Endodermal cell (in vitro differentiated cells): ENCODE measurements at regions not wholly inside any gene's neighbourhood (a gene's known extent, or its start where the extent isn't known, plus 50 kb on each side); places are given as distances from the start of the nearest gene placed in this dataset.

Experiments
- DNase-seq: peaks from one replicate; pipeline ENCODE4 v3.0.0-alpha.2; 2017
- H3K27ac ChIP-seq: 2 replicates; pipeline ENCODE4 v1.5.1; 2013; ENCODE audit warnings: mild to moderate bottlenecking, low read depth, low read length, moderate library complexity
- H3K27me3 ChIP-seq: 2 replicates; pipeline ENCODE4 v1.6.1; 2013; ENCODE audit warnings: mild to moderate bottlenecking, low read length, moderate library complexity; ENCODE audit not compliant: insufficient read depth, control insufficient read depth, poor library complexity, severe bottlenecking
- H3K36me3 ChIP-seq: 2 replicates; pipeline ENCODE4 v1.7.0; 2013; ENCODE audit warnings: mild to moderate bottlenecking, low read length, moderate library complexity; ENCODE audit not compliant: control insufficient read depth, insufficient read depth
- H3K4me1 ChIP-seq: one replicate; pipeline ENCODE4 v1.7.0; 2013; ENCODE audit warnings: low read length; ENCODE audit not compliant: control insufficient read depth, insufficient read depth
- H3K4me3 ChIP-seq: 2 replicates; pipeline ENCODE4 v1.5.1; 2013; ENCODE audit warnings: mild to moderate bottlenecking, low read length, moderate library complexity
- H3K9ac ChIP-seq: 2 replicates; pipeline ENCODE4 v1.6.1; 2013; ENCODE audit warnings: mild to moderate bottlenecking, low read length, moderate library complexity; ENCODE audit not compliant: poor library complexity, severe bottlenecking; ENCODE audit errors: extremely low read depth
- H3K9me3 ChIP-seq: 2 replicates; pipeline ENCODE4 v1.6.1; 2013; ENCODE audit warnings: mild to moderate bottlenecking, low read length, moderate library complexity; ENCODE audit not compliant: control insufficient read depth
- H3K27ac Mint-ChIP-seq: 2 replicates; pipeline ENCODE4 v1.8.0; 2020; ENCODE audit warnings: mixed read lengths
- H3K27me3 Mint-ChIP-seq: 2 replicates; pipeline ENCODE4 v1.8.0; 2021; ENCODE audit warnings: mild to moderate bottlenecking, mixed read lengths; ENCODE audit not compliant: insufficient read depth
- H3K36me3 Mint-ChIP-seq: 2 replicates; pipeline ENCODE4 v1.8.0; 2020; ENCODE audit warnings: low read depth, mixed read lengths
- H3K4me1 Mint-ChIP-seq: 2 replicates; pipeline ENCODE4 v1.8.0; 2020; ENCODE audit warnings: mixed read lengths
- H3K4me3 Mint-ChIP-seq: 2 replicates; pipeline ENCODE4 v1.8.0; 2020; ENCODE audit warnings: mild to moderate bottlenecking, moderate library complexity, mixed read lengths
- H3K9me3 Mint-ChIP-seq: 2 replicates; pipeline ENCODE4 v1.8.0; 2020; ENCODE audit warnings: mild to moderate bottlenecking, mixed read lengths
- WGBS, 2 experiments: methylation state at CpG; one replicate each; pipeline versions ENCODE4 v1.1.5 to v1.1.7; 2013; ENCODE audit warnings: missing lambda C conversion rate in 2 of 2, mixed read lengths in 1 of 2; ENCODE audit not compliant: insufficient coverage in 1 of 2, insufficient read length in 1 of 2; 5-methylcytosine and 5-hydroxymethylcytosine counted together
- TF ChIP-seq, protein P1 (sequence below): fragments of 200-600 bp; sonication (generic); conservative IDR thresholded peaks from 2 replicates; pipeline ENCODE4 v1.5.0; 2021; ENCODE audit warnings: antibody characterized with exemption, mild to moderate bottlenecking

DNA sequence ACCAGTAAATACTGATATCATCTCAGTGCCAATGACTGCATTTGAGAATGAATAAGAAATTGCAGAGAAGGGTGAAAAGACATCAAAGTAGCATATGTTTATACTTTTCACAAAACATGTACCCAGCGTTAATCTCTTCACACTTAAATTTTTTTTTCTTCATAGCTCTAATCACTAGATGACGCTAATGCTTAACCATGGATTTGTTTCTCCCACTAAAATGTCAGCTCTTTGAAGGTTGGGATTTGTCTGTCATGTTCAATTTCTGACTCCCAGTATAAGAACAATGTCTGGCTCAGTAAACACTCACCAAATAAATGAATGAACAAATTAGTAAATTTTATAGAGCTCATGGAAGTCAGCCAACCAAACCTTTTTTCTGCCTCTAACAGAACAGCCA is 78.3 kb upstream of the LMCD1 start:
- H3K36me3 Mint-ChIP-seq, result peaks cover 10% of the 10 kb centered on the region
- Histone ChIP-seq H3K27me3 (no peaks in the 10 kb centered on the region), H3K27ac (no peak overlapping the region), H3K9me3 (peaks cover 20% of the 10 kb centered on the region), H3K9ac (no peak overlapping the region), H3K4me1 (no peaks in the 10 kb centered on the region), H3K4me3 (no peak overlapping the region), H3K36me3 (peaks cover 7% of the 10 kb centered on the region)
- H3K4me1 Mint-ChIP-seq, result no peaks in the 10 kb centered on the region
- 100% methylated on average over 2 of the region's 2 CpGs for WGBS, 2 experiments
- H3K9me3 Mint-ChIP-seq, result peaks cover 11% of the 10 kb centered on the region
- no peak overlapping the region for H3K4me3 Mint-ChIP-seq
- H3K27ac Mint-ChIP-seq, result no peak overlapping the region
- no peak for DNase-seq
- H3K27me3 Mint-ChIP-seq, result peaks cover 1% of the 10 kb centered on the region
- TF ChIP-seq, protein P1, sequence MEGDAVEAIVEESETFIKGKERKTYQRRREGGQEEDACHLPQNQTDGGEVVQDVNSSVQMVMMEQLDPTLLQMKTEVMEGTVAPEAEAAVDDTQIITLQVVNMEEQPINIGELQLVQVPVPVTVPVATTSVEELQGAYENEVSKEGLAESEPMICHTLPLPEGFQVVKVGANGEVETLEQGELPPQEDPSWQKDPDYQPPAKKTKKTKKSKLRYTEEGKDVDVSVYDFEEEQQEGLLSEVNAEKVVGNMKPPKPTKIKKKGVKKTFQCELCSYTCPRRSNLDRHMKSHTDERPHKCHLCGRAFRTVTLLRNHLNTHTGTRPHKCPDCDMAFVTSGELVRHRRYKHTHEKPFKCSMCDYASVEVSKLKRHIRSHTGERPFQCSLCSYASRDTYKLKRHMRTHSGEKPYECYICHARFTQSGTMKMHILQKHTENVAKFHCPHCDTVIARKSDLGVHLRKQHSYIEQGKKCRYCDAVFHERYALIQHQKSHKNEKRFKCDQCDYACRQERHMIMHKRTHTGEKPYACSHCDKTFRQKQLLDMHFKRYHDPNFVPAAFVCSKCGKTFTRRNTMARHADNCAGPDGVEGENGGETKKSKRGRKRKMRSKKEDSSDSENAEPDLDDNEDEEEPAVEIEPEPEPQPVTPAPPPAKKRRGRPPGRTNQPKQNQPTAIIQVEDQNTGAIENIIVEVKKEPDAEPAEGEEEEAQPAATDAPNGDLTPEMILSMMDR, result no peak

DNA sequence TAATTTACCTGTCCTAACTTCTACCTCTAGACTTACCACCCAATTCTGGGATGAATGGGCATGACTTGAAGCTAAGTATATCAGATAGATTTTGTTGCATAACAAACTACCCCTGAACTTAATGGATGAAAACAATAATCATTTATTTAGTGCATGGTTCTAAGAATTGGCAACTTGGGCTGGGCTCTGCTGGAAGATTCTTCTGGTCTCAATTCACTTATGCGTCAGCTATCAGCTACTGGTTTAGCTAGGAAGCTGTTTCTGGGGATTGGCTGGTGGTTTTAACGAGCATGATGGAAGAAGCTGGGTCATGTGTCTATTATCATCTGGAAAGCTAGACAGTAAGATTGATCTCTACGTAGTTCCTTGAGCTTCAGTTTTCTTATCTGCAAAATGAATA is 77.3 kb upstream of the LMCD1 start:
- H3K9ac ChIP-seq, result no peak overlapping the region
- no peaks in the 10 kb centered on the region for H3K27me3 ChIP-seq
- H3K9me3 ChIP-seq, result peaks cover 20% of the 10 kb centered on the region
- no peaks in the 10 kb centered on the region for H3K4me1 ChIP-seq
- DNase-seq, result no peak
- H3K27ac ChIP-seq, result no peak overlapping the region
- TF ChIP-seq, protein P1, result no peak
- Mint-ChIP-seq H3K36me3 (peaks cover 10% of the 10 kb centered on the region), H3K9me3 (peaks cover 11% of the 10 kb centered on the region), H3K27me3 (peaks cover 2% of the 10 kb centered on the region), H3K27ac (no peak overlapping the region), H3K4me1 (no peaks in the 10 kb centered on the region), H3K4me3 (no peak overlapping the region)
- 97% methylated on average over 3 of the region's 3 CpGs; no CpG with 5 or more reads in 1 of the 2 experiments for WGBS, 2 experiments
- H3K36me3 ChIP-seq, result peaks cover 7% of the 10 kb centered on the region
- no peak overlapping the region for H3K4me3 ChIP-seq

DNA sequence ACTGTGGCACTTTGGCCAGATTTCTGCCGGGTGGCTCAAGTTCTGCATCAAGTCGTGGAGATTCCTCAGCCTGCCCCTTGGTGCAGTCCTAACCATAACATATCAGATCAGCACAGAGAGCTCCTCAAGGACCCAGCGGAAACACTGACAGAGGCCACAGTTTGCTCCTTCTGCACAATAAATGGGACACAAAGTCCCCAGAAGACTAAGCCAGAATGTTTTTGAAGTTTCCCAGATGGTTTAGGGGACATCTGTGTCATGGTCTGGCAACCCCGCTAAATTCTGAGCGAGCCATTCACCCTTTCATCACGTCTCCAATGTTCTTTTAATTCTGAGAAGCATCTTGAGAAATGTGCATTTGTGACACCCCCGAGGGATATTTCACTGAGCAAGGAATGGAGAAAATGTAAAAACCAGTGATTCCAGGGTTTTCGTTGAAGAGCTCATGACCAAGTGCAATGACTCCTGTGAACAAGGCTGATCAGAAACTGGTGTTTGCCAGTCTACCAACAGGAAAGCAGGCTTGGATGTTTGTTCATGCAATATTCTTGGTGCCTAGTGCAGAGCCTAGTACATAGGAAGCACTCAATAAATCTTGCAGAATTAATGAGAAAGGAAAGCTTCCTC is 64.8 kb upstream of the LMCD1 start:
- H3K27ac ChIP-seq, result no peak overlapping the region
- Mint-ChIP-seq H3K27ac (no peak overlapping the region), H3K36me3 (peaks cover 9% of the 10 kb centered on the region), H3K9me3 (peaks cover 19% of the 10 kb centered on the region), H3K4me3 (no peak overlapping the region), H3K4me1 (no peaks in the 10 kb centered on the region), H3K27me3 (peaks cover 2% of the 10 kb centered on the region)
- no peaks in the 10 kb centered on the region for H3K4me1 ChIP-seq
- H3K9ac ChIP-seq, result no peak overlapping the region
- WGBS, 2 experiments, result 92% methylated on average over 6 to 8 of the region's 8 CpGs
- TF ChIP-seq, protein P1, result no peak
- H3K4me3 ChIP-seq, result no peak overlapping the region
- peaks cover 14% of the 10 kb centered on the region for H3K9me3 ChIP-seq
- DNase-seq, result no peak
- H3K36me3 ChIP-seq, result peaks cover 4% of the 10 kb centered on the region
- H3K27me3 ChIP-seq, result no peaks in the 10 kb centered on the region
